Activated T-helper 1 cell treated with anti-CD3 and anti-CD28 coated beads, Interleukin-12 subunit alpha, Interleukin-12 subunit beta, Interleukin-2, Interleukin-4 antibody, amounts not matched to agents 30 ng/mL and 10 ng/mL and 1 ng/mL, durations not matched to agents 14 hours and 24 hours and 36 hours (primary cell): ENCODE measurements at regions not wholly inside any gene's neighbourhood (a gene's known extent, or its start where the extent isn't known, plus 50 kb on each side); places are given as distances from the start of the nearest gene placed in this dataset.

Source experiments
- DNase-seq: peaks from one replicate; pipeline ENCODE4 v3.0.0; 2021; ENCODE audit warnings: low spot score
- H3K27ac Mint-ChIP-seq: one replicate; pipeline ENCODE4 v1.8.0; 2021; ENCODE audit warnings: mild to moderate bottlenecking, mixed read lengths
- H3K27me3 Mint-ChIP-seq: one replicate; pipeline ENCODE4 v1.8.0; 2022; ENCODE audit warnings: mild to moderate bottlenecking, moderate library complexity, mixed read lengths; ENCODE audit not compliant: insufficient read depth
- H3K36me3 Mint-ChIP-seq: one replicate; pipeline ENCODE4 v1.8.0; 2021; ENCODE audit warnings: low read depth, mixed read lengths
- H3K4me1 Mint-ChIP-seq: one replicate; pipeline ENCODE4 v1.8.0; 2021; ENCODE audit warnings: low read depth, mixed read lengths
- H3K4me3 Mint-ChIP-seq: one replicate; pipeline ENCODE4 v1.8.0; 2021; ENCODE audit warnings: mild to moderate bottlenecking, moderate library complexity, mixed read lengths
- H3K9me3 Mint-ChIP-seq: one replicate; pipeline ENCODE4 v1.8.0; 2021; ENCODE audit warnings: mixed read lengths
- intact Hi-C: fragments of 100-400 bp; cut with micrococcal nuclease; formaldehyde crosslinking; loops from one replicate; pipeline ENCODE4 v1.15.1; 2024

DNA sequence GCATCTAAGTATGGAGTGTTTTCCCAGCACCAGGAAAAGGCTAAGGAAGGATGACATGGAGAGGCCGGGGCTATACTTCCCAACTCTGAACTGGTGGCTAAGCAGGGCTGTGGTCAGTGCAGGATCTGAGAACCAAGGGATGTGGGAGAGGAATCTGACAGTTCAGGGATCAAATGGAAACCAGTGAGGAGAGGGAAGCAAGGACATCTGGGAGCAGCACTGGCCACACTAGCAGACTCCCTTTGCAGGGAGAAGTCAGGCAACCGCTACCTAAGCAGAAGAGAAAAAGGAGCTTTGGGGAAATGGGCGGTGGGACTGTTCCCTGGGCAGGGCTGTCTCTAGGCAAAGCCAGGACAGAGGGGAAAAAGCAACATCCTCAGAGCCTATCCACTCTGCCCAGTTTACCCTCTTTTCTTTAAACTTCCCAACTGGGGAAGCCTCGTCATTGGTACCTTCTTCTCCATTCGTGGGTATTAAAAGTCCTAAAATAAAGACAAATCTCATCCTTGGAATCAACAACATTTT is 105.8 kb upstream of the MEIS1 start:
- no peaks in the 10 kb centered on the region for H3K36me3 Mint-ChIP-seq
- intact Hi-C loops, result no loop called here
- no peak for DNase-seq
- no peaks in the 10 kb centered on the region for H3K27me3 Mint-ChIP-seq
- H3K9me3 Mint-ChIP-seq, result no peaks in the 10 kb centered on the region
- H3K27ac Mint-ChIP-seq, result no peak overlapping the region
- no peak overlapping the region for H3K4me3 Mint-ChIP-seq
- H3K4me1 Mint-ChIP-seq, result no peaks in the 10 kb centered on the region

DNA sequence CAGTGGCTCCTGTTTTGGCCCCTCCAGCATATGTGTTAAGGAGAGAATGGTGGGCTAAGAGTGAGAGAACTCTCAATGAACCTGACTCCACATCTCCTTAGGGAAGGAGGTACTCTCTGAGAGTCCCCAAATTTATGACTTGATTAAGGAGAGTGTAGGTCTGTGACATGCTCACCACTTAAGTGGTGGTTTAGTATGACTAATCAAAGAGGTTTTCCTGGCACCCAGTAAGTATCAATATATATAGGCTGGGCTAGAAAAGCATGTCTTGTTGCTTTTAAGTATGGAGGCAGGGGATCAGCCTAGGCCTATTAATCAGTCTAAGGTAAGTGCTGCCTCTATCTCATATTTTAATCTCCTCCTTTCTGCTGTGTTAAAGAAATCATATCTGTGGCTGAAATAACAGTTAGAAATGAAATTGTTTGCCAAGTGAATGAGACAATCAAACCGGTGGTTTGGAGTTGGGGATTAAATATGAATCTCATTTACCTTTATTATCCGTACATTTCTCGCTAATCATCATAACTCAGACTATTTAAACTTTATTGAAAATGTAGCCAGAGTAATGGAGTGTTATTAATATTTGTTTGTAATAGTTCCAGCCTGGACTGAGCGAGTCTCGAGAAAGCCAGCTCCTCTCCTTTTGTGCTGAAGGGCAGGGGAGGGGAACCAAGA is 107.7 kb upstream of the MEIS1 start:
- H3K36me3 Mint-ChIP-seq, result no peaks in the 10 kb centered on the region
- intact Hi-C loops, result no loop called here
- H3K4me3 Mint-ChIP-seq, result no peak overlapping the region
- no peak overlapping the region for H3K27ac Mint-ChIP-seq
- no peak for DNase-seq
- no peaks in the 10 kb centered on the region for H3K9me3 Mint-ChIP-seq
- no peaks in the 10 kb centered on the region for H3K27me3 Mint-ChIP-seq
- no peaks in the 10 kb centered on the region for H3K4me1 Mint-ChIP-seq

DNA sequence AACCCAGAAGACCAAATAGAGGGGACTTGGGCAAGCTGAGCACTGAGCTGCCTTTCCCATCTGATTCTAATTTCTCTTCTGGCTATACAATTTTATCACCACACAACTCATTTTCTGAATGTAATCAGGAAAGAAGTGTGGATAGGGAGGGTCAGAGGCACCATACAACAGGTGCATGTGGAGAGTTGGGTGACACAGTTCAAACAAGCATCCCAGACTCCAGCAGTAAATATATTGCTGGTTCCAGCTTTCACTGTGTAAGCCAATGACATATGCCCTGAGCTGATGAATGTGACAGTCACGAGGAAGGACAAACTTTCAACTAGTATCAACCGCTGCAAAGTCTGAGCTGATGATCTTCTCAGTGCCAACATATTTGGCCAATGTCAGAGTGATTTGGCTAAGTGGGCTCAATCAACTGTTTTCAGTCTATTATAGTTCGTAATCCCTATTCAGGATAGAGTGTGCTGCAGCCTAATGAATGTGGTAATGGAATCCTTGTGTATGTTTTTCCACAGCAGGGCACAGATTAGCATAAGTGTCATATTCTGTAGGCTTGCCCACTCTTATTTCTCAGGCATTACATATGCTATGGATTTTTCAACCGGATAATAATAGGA is 109.9 kb upstream of the MEIS1 start:
- Mint-ChIP-seq H3K4me3 (no peak overlapping the region), H3K27me3 (no peaks in the 10 kb centered on the region), H3K36me3 (no peaks in the 10 kb centered on the region), H3K4me1 (no peaks in the 10 kb centered on the region), H3K9me3 (no peaks in the 10 kb centered on the region), H3K27ac (no peak overlapping the region)
- no peak for DNase-seq
- intact Hi-C loops, result no loop called here

DNA sequence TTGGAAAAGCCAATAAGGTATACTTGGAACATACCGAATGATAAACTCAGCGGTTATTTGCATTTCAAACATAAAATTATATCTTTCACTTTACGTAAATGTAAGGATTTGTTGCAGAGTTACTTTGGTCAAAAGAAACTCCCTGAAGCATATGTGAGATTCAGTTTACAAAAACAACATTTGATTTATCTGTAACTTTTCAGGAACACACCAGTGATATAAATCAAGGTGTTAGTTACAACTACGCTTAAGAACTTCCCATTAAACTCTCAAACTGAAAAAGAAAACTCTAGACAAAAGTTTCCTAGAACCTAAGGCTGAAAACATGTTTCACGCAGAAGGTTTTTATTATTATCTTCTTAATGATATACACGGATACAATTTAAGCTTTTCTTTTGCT is 110.6 kb upstream of the MEIS1 start:
- H3K4me1 Mint-ChIP-seq, result no peaks in the 10 kb centered on the region
- no peak overlapping the region for H3K4me3 Mint-ChIP-seq
- DNase-seq, result no peak
- H3K9me3 Mint-ChIP-seq, result no peaks in the 10 kb centered on the region
- H3K36me3 Mint-ChIP-seq, result no peaks in the 10 kb centered on the region
- H3K27me3 Mint-ChIP-seq, result no peaks in the 10 kb centered on the region
- intact Hi-C loops, result no loop called here
- no peak overlapping the region for H3K27ac Mint-ChIP-seq

DNA sequence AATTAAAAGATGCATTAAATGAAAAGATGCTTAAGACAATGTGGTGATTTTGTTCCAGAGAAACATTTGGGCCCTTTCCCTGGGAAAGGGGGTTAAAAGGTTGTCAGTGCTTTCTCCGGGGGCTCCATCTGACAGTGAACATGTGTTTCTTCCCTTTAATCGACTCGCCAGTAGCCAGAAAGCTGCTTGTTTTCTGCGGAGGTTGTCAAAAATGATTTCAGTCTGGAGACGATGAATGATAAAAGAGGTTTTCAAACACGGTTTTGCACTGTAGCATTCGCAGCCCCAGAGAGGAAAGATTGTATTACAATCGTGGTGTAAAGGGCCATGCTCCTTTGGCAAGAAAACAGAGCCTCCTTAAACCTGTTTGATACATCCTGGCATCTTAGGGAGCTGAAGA is 111.5 kb upstream of the MEIS1 start:
- intact Hi-C loops, result no loop called here
- no peaks in the 10 kb centered on the region for H3K9me3 Mint-ChIP-seq
- no peak overlapping the region for H3K27ac Mint-ChIP-seq
- H3K4me1 Mint-ChIP-seq, result no peaks in the 10 kb centered on the region
- H3K4me3 Mint-ChIP-seq, result no peak overlapping the region
- H3K36me3 Mint-ChIP-seq, result no peaks in the 10 kb centered on the region
- no peaks in the 10 kb centered on the region for H3K27me3 Mint-ChIP-seq
- DNase-seq, result no peak

DNA sequence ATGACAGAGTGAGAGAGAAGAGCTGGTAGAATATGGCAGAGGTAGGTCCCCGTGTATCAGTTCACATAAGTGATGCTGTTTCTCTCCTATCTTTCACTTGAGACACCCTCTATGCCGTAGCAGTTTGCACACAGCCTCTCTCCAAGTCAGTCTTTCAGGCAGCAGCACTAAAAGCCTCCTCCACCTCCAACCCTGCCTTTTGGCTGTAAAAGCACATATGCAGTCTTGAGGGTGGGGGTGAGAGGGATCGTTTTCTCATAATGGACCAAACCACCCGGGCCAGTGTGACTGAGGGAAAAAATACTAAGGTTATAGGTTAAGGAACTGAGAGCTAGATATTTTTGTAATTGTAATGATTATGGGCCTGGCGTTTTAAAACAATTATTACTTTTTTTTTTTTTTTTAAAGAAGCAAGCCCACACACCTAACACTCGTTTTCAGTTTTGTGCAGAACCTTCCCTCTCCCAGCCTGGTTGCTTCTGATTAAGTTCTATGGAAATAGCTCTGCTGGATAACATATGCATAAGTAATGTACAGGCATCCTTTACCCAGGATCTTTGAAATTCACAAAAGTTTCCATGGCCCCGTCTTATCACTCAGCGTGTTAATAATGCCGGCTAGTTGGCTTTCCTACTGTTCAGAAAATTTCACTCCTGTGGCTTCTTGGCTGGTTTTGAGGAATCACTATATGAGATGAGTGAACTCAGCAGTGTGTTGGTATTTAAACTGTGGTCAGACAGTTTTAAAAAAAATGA is 112.2 kb upstream of the MEIS1 start:
- no peak overlapping the region for H3K27ac Mint-ChIP-seq
- no peak for DNase-seq
- H3K4me1 Mint-ChIP-seq, result no peaks in the 10 kb centered on the region
- no peaks in the 10 kb centered on the region for H3K27me3 Mint-ChIP-seq
- no peaks in the 10 kb centered on the region for H3K9me3 Mint-ChIP-seq
- no peak overlapping the region for H3K4me3 Mint-ChIP-seq
- H3K36me3 Mint-ChIP-seq, result no peaks in the 10 kb centered on the region
- intact Hi-C loops, result no loop called here

DNA sequence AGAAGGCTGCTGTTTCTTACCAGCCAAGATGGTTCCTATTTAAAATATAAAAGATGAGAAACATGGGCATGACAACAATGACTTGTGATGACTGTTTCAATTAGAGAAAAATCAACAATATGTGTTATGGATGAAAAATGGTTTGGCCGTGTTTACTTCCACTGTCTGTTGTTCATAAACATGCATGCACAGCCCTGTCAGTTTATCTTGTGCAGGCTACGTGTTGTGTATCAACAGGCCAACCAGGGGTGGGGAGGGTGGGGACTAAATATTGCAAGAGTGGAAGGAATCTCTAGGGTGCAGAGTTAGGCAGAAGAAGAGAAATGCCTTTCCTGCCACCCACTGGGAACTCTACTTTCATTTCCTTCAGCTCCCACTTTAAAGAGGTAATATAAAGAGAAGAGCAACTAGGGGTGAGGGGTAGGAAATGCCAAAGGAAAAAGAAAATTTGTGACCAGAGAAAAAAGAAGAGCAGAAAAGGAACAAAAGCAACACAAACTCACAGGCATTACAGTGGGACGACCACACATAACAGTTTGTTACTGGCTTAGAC is 116.8 kb upstream of the MEIS1 start:
- Mint-ChIP-seq H3K9me3 (no peaks in the 10 kb centered on the region), H3K27me3 (no peaks in the 10 kb centered on the region), H3K4me1 (no peaks in the 10 kb centered on the region), H3K27ac (no peak overlapping the region), H3K36me3 (no peaks in the 10 kb centered on the region), H3K4me3 (no peak overlapping the region)
- intact Hi-C loops, result no loop called here
- DNase-seq, result no peak

DNA sequence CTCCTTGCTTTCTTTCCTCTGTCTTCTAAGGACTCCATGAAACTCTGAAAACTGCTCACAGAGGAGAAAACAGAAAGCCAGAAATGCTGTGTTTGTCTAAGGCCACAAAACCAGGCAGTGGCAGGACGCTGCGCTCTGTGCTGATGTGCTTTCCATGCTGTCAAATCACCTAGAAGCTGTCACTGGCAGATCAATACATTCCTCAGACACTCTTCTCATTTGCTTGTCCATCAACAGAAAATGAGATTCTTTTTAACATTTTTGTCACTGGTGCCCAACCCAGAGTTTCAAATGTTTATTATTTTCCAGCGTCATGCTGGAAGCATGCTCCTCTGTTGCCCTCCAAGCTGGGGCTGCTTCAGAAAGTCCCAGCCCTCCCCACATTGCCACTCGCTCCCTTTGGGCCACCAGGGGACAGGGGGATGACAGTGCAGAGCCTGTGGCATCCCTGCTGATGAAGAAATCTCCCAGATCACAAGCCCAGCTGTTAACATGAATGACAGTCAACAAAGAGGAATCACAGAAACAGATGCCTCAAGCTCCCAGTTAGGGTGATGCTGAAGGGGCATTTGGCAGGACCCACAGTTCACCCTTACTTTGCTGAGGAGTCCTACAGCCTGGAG is 117.5 kb upstream of the MEIS1 start:
- intact Hi-C loops, result no loop called here
- DNase-seq, result no peak
- H3K27me3 Mint-ChIP-seq, result no peaks in the 10 kb centered on the region
- H3K9me3 Mint-ChIP-seq, result no peaks in the 10 kb centered on the region
- no peaks in the 10 kb centered on the region for H3K36me3 Mint-ChIP-seq
- H3K4me3 Mint-ChIP-seq, result no peak overlapping the region
- H3K27ac Mint-ChIP-seq, result no peak overlapping the region
- H3K4me1 Mint-ChIP-seq, result no peaks in the 10 kb centered on the region

DNA sequence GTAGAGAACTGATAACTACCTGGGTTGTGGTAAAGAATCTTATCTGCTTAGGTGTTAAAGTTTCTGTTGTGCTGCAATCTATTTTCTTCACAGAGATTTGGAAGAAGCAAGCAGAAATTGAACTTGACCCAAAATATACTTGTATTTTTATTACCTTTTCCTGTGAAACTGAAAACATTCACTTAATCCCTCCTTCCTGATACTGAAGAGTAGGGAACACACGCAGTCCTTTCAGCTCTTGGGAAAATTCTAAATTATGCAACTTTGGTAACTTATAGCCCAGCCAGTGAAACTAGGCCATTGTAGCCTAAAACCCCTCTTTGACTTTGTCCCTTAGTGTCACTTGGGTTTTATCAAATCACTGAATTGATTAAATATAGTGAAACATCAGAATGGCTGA is 128.4 kb upstream of the MEIS1 start:
- Mint-ChIP-seq H3K9me3 (no peaks in the 10 kb centered on the region), H3K27me3 (no peaks in the 10 kb centered on the region), H3K36me3 (no peaks in the 10 kb centered on the region), H3K27ac (no peak overlapping the region), H3K4me3 (no peak overlapping the region), H3K4me1 (no peaks in the 10 kb centered on the region)
- intact Hi-C loops, result no loop called here
- DNase-seq, result no peak

DNA sequence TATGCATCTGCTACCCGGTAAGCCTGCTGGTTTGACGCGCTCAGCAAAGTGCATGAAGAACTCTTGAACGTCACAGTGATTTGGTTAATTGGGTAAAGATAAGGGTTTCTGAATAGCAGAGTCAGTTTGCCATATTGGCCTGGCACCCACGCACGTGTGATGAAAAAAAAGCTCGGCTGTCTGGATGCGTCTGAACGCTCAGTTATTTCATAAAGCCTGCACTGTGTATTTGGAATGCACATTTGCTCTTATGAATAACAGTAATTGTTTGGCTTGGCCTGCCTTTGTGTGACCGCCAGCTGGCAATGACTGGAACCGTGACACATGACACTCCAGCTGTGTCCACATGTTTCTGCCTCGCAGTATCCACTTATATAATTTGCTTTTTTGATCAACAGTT is 129.2 kb upstream of the MEIS1 start:
- intact Hi-C loops, result no loop called here
- no peaks in the 10 kb centered on the region for H3K9me3 Mint-ChIP-seq
- no peak for DNase-seq
- no peak overlapping the region for H3K4me3 Mint-ChIP-seq
- no peaks in the 10 kb centered on the region for H3K27me3 Mint-ChIP-seq
- no peak overlapping the region for H3K27ac Mint-ChIP-seq
- no peaks in the 10 kb centered on the region for H3K36me3 Mint-ChIP-seq
- H3K4me1 Mint-ChIP-seq, result no peaks in the 10 kb centered on the region

DNA sequence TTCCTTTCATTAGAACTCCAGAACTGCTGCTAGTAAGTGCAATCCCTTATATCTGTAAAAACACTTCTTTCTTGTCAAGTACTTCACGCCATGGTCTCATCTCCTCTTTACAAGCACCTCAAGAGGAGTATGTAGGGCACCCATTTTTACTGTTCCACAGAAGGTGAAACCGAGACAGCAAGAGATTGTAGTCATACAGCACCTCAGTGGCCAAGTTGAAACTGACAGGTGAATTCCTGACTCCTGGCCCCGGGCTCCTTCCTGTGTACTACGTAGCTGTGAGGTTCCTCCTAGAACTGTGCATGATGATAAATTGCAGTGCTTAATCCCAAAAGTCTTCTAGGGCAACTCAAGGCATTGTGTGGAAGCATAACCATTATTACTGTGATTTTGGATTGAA is 131.5 kb upstream of the MEIS1 start:
- Mint-ChIP-seq H3K4me3 (no peak overlapping the region), H3K4me1 (no peaks in the 10 kb centered on the region), H3K27me3 (no peaks in the 10 kb centered on the region), H3K36me3 (no peaks in the 10 kb centered on the region), H3K9me3 (peaks cover 6% of the 10 kb centered on the region), H3K27ac (no peak overlapping the region)
- DNase-seq, result no peak
- intact Hi-C loops, result no loop called here

DNA sequence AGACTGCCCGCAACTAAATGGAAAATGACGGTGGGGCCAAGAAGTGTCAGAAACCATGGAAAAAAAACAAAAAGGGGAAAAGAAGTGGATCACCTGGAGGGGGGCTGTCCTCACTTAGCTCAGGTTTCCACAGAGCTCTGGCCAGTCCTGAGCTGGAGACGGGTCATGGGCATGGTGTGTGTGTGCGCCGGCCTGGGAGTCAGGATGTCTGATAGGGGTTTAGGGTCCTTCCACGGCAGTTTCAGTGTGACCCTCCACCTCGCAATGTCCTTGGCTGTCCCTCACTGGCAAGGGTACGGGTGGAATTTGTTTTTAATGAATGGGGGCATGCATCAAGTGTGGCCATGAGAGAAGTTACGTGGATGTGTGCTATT is 133.2 kb upstream of the MEIS1 start:
- Mint-ChIP-seq H3K36me3 (no peaks in the 10 kb centered on the region), H3K9me3 (peaks cover 6% of the 10 kb centered on the region), H3K27me3 (no peaks in the 10 kb centered on the region), H3K4me3 (no peak overlapping the region), H3K27ac (no peak overlapping the region), H3K4me1 (no peaks in the 10 kb centered on the region)
- intact Hi-C loops, result no loop called here
- DNase-seq, result no peak
